ENCODE measurements at regions not wholly inside any gene's neighbourhood (a gene's known extent, or its start where the extent isn't known, plus 50 kb on each side); places are given as distances from the start of the nearest gene placed in this dataset.

- no peak overlapping the region for H3K27ac ChIP-seq (ENCODE audit: extremely low read depth, low read depth, low read length)
- POLR2A ChIA-PET = no interaction called here
- no peak for TF ChIP-seq SRSF3 (IDR thresholded peaks at IDR 0.05; ENCODE audit: insufficient read depth, low read length)
- TF ChIP-seq ETS1 (conservative IDR thresholded peaks at IDR 0.05; ENCODE audit: control insufficient read depth, low read depth, low read length) = no peak
- TF ChIP-seq ZNF740 (CRISPR knock-in tag; IDR thresholded peaks at IDR 0.05) = no peak
- no peak for TF ChIP-seq ZNF740 (tag; IDR thresholded peaks at IDR 0.05)
- no peak for TF ChIP-seq HDAC2 (IDR thresholded peaks at IDR 0.05)
- no peak for TF ChIP-seq SPI1 (IDR thresholded peaks at IDR 0.05; ENCODE audit: borderline replicate concordance, low read depth, low read length)
- no peak for TF ChIP-seq PRDM10 (IDR thresholded peaks at IDR 0.05; ENCODE audit: partially characterized antibody)
- no peak for TF ChIP-seq ZKSCAN8 (CRISPR knock-in tag; IDR thresholded peaks at IDR 0.05)
- TF ChIP-seq JUNB (CRISPR knock-in tag; conservative IDR thresholded peaks at IDR 0.05) = no peak
- no peak for TF ChIP-seq FOXO4 (CRISPR knock-in tag; IDR thresholded peaks at IDR 0.05)
- no peak for TF ChIP-seq GTF2F1 (IDR thresholded peaks at IDR 0.05; ENCODE audit: low read depth, low read length)
- no peak for TF ChIP-seq EGR1 (conservative IDR thresholded peaks at IDR 0.05)
- TF ChIP-seq EHMT2 (IDR thresholded peaks at IDR 0.05) = no peak
- no peak for TF ChIP-seq BRD9 (IDR thresholded peaks at IDR 0.05; ENCODE audit: low read depth, partially characterized antibody)
- TF ChIP-seq CREB3L1 (IDR thresholded peaks at IDR 0.05; ENCODE audit: borderline replicate concordance, low read depth) = no peak
- no peak for TF ChIP-seq BCOR (IDR thresholded peaks at IDR 0.05)
Observed at GRCh38 chr6:68317366-68317765, 317.7 kb upstream of the ADGRB3 start.

More at GRCh38 chr6:68317366-68317765, 317.7 kb upstream of the ADGRB3 start:
- H3K9me1 ChIP-seq (ENCODE audit: control insufficient read depth, insufficient read depth, low read length) = no peaks in the 10 kb centered on the region
- H3K9me3 ChIP-seq (replicated peaks; ENCODE audit: control insufficient read depth, insufficient read depth, low read depth, low read length) = no peaks in the 10 kb centered on the region
- no peaks in the 10 kb centered on the region for H3K27me3 ChIP-seq (ENCODE audit: control insufficient read depth in 2 of 2, insufficient read depth in 2 of 2, low read length in 2 of 2)
- H3K4me3 ChIP-seq = no peak overlapping the region
- FAIRE-seq = no peak
- CTCF ChIA-PET (ENCODE audit: low intra/inter-chr PET ratio) = no interaction called here
- intact Hi-C loops (cut with micrococcal nuclease) (no loop called here), in situ Hi-C loops (cut with MboI) (no loop called here)
- H2AFZ ChIP-seq (ENCODE audit: low read depth, low read length) = peak overlapping the region; percentile 22; the same call in 1 of the 2 replicates
- H3K79me2 ChIP-seq (ENCODE audit: control insufficient read depth, insufficient read depth, low read length) = no peaks in the 10 kb centered on the region
- H4K20me1 ChIP-seq (replicated peaks; ENCODE audit: control insufficient read depth, insufficient read depth, low read length) = no peaks in the 10 kb centered on the region
- no peak for ATAC-seq
- H3K4me2 ChIP-seq (ENCODE audit: insufficient read depth, low read length) = no peak overlapping the region
- BruUV-seq (replicated peaks) = no TSS peak
- DNase-seq (ENCODE audit: extremely low read depth in 1 of 4, low spot score in 3 of 4) = no peak
- no peak overlapping the region for H3K9ac ChIP-seq (ENCODE audit: insufficient read depth in 1 of 2, low read depth in 2 of 2, low read length in 2 of 2)
- H3K36me3 ChIP-seq (ENCODE audit: control insufficient read depth, insufficient read depth, low read length) = no peaks in the 10 kb centered on the region
- 47% methylated on average over 2 of the region's 2 CpGs for WGBS (ENCODE audit: insufficient coverage, low coverage, missing lambda C conversion rate)
- H3K4me1 ChIP-seq (replicated peaks in 1 of 2; ENCODE audit: control insufficient read depth in 2 of 2, insufficient read depth in 2 of 2, low read length in 2 of 2) = no peaks in the 10 kb centered on the region

All from K562 (cell line).